ENCODE measurements at regions not wholly inside any gene's neighbourhood (a gene's known extent, or its start where the extent isn't known, plus 50 kb on each side); places are given as distances from the start of the nearest gene placed in this dataset.

DNA sequence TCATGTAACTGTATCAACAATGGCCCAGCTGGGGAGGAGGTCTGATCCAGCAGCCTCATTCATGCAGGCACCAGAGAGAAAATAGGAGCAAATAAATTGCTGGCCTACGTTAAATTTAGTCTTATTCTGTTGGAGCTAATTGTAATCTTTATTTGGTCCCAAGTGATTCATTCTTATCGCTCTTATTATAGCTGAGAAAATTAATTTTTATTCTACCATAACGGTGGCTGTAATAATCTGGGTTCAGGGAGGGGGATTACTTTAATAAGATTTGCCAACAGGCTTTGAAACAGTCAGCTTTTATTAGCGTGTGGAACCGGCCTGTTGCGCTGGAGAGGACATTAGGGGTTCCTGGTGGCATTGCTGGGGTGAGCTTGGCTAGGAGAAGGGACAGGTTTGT lies 254.9 kb downstream of the AACS start:
- DNase-seq: no peak
- no peak overlapping the region for H3K4me3 ChIP-seq (ENCODE audit: insufficient read depth, low read depth, low read length, poor library complexity, severe bottlenecking)
- H3K27ac ChIP-seq (ENCODE audit: insufficient read depth, low read length, poor library complexity, severe bottlenecking): no peak overlapping the region
- H3K27me3 ChIP-seq (replicated peaks; ENCODE audit: control insufficient read depth, insufficient read depth, low read length, poor library complexity, severe bottlenecking): no peaks in the 10 kb centered on the region
- H3K4me1 ChIP-seq (ENCODE audit: control insufficient read depth, insufficient read depth, low read length, poor library complexity, severe bottlenecking): no peaks in the 10 kb centered on the region
- no peaks in the 10 kb centered on the region for H3K9me3 ChIP-seq (ENCODE audit: control insufficient read depth, low read length)
- H3K36me3 ChIP-seq (ENCODE audit: control insufficient read depth, insufficient read depth, low read length): no peaks in the 10 kb centered on the region

- H3K4me1 ChIP-seq (ENCODE audit: control insufficient read depth, insufficient read depth, low read length, poor library complexity, severe bottlenecking): no peaks in the 10 kb centered on the region
- H3K36me3 ChIP-seq (ENCODE audit: control insufficient read depth, insufficient read depth, low read length): no peaks in the 10 kb centered on the region
- no peak overlapping the region for H3K4me3 ChIP-seq (ENCODE audit: insufficient read depth, low read depth, low read length, poor library complexity, severe bottlenecking)
- H3K9me3 ChIP-seq (ENCODE audit: control insufficient read depth, low read length): no peaks in the 10 kb centered on the region
- no peaks in the 10 kb centered on the region for H3K27me3 ChIP-seq (replicated peaks; ENCODE audit: control insufficient read depth, insufficient read depth, low read length, poor library complexity, severe bottlenecking)
- DNase-seq: no peak
- no peak overlapping the region for H3K27ac ChIP-seq (ENCODE audit: insufficient read depth, low read length, poor library complexity, severe bottlenecking)
Measured at GRCh38 chr12:125324861-125325490, 259.7 kb downstream of the AACS start.

DNA sequence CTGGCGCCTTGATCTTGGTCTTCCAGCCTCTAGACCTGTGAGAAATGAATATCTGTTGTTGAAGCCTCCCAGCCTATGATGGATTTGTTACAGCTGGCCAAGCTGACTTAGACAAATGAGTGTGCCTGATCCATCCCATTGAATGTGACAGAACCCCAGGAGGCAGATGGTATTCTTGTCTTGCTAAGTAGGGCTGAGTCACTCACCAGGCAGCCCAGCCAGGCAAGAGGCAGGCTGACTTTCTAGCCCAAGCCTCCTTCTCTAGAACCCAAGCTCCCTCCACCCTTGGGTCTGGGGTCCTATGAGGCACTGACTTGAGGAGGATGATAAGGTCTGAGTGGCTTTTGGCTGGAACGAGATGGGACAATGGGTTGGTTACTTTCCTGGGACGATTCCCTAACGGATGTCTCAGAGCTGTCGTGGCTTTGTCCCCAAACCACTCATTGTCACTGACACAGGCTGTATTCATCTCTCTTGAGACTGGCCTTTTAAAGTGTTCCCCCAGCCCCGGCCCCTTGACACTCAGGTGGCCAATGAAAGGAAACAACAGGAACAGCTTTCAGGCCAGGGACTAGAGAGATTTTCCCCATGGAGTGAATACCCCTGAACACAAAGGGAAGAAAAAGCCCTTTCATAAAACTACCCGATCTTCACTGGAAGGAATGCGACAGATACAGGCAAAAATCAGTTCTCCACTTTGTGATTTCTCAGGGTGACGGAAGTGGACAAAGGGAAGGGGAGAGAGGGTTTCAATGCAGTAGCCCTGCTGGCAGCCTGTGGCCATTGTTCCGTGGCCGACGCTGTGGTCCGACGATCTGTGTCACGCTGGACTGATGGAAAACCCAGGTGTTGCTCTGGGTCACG lies 264.2 kb downstream of the AACS start:
- no peaks in the 10 kb centered on the region for H3K4me1 ChIP-seq (ENCODE audit: control insufficient read depth, insufficient read depth, low read length, poor library complexity, severe bottlenecking)
- H3K27me3 ChIP-seq (replicated peaks; ENCODE audit: control insufficient read depth, insufficient read depth, low read length, poor library complexity, severe bottlenecking): no peaks in the 10 kb centered on the region
- no peaks in the 10 kb centered on the region for H3K9me3 ChIP-seq (ENCODE audit: control insufficient read depth, low read length)
- no peaks in the 10 kb centered on the region for H3K36me3 ChIP-seq (ENCODE audit: control insufficient read depth, insufficient read depth, low read length)
- H3K27ac ChIP-seq (ENCODE audit: insufficient read depth, low read length, poor library complexity, severe bottlenecking): no peak overlapping the region
- no peak overlapping the region for H3K4me3 ChIP-seq (ENCODE audit: insufficient read depth, low read depth, low read length, poor library complexity, severe bottlenecking)
- DNase-seq: no peak

DNA sequence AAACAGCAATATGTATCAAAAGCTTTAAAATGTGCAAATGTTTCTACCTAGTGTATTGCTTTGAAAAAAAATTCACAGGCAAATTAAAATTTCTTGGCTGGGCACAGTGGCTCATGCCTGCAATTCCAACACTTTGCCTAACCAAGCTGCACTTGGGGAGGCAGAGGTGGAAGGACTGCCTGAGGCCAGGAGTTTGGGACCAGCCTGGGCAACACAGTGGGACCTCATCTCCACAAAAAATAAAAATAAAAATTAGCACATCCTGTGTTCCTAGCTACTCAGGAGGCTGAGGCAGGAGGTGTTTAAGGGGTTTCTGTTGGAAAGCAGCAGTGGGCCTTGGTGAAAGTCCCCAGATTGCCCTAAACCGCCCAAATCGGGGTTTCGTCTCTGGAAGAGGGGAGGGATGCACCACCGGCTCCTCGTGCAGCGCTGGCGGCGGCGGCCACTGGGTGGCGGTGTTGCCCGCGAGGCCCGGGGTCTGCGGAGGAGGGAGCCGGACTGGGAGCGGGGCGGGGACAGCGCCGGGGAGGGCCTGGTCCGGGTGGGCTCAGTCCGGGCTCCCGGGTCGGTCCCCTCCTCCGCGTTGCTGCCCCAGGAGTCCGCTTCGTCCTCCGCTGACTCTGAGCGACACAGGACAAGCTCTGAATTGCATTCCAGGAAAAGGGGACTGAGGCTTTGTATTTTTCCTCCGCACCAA lies 265.6 kb downstream of the AACS start:
- DNase-seq: no peak
- H3K9me3 ChIP-seq (ENCODE audit: control insufficient read depth, low read length): no peaks in the 10 kb centered on the region
- H3K4me3 ChIP-seq (ENCODE audit: insufficient read depth, low read depth, low read length, poor library complexity, severe bottlenecking): no peak overlapping the region
- no peaks in the 10 kb centered on the region for H3K27me3 ChIP-seq (replicated peaks; ENCODE audit: control insufficient read depth, insufficient read depth, low read length, poor library complexity, severe bottlenecking)
- no peaks in the 10 kb centered on the region for H3K36me3 ChIP-seq (ENCODE audit: control insufficient read depth, insufficient read depth, low read length)
- H3K27ac ChIP-seq (ENCODE audit: insufficient read depth, low read length, poor library complexity, severe bottlenecking): no peak overlapping the region
- H3K4me1 ChIP-seq (ENCODE audit: control insufficient read depth, insufficient read depth, low read length, poor library complexity, severe bottlenecking): no peaks in the 10 kb centered on the region

DNA sequence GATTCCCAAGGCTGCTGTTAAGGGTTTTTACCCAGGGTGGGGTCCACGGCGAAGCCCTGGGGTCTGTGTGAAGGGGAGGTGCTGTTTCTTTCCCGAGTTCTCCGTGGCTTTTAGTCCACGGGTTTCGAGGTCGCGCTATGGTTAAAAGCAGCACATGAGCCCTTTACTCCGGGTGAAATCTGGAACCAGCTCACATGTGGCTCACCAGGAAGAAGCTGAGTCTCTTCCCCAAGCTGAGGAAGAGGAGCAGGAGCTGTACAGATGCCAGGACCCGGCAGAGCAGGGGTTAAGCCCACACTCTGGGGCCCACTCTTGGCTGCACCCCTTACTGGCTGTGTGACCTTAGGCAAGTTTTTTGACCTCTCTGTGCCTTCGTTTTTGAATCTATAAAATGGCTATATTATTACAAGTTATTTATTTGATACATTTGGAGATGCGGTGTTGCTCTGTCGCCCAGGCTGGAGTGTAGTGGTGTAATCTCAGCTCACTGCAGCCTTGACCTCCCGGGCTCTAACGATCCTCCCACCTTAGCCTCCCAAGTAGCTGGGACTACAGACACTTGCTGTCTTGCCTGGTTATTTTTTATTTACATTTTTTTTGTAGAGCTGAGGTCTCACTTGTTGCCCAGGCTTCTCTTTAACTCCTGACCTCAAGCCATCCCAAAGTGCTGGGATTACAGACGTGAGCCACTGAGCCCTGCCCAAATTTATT lies 266.3 kb downstream of the AACS start:
- H3K27ac ChIP-seq (ENCODE audit: insufficient read depth, low read length, poor library complexity, severe bottlenecking): no peak overlapping the region
- H3K36me3 ChIP-seq (ENCODE audit: control insufficient read depth, insufficient read depth, low read length): no peaks in the 10 kb centered on the region
- no peaks in the 10 kb centered on the region for H3K4me1 ChIP-seq (ENCODE audit: control insufficient read depth, insufficient read depth, low read length, poor library complexity, severe bottlenecking)
- H3K27me3 ChIP-seq (replicated peaks; ENCODE audit: control insufficient read depth, insufficient read depth, low read length, poor library complexity, severe bottlenecking): no peaks in the 10 kb centered on the region
- H3K9me3 ChIP-seq (ENCODE audit: control insufficient read depth, low read length): no peaks in the 10 kb centered on the region
- no peak for DNase-seq
- H3K4me3 ChIP-seq (ENCODE audit: insufficient read depth, low read depth, low read length, poor library complexity, severe bottlenecking): no peak overlapping the region

DNA sequence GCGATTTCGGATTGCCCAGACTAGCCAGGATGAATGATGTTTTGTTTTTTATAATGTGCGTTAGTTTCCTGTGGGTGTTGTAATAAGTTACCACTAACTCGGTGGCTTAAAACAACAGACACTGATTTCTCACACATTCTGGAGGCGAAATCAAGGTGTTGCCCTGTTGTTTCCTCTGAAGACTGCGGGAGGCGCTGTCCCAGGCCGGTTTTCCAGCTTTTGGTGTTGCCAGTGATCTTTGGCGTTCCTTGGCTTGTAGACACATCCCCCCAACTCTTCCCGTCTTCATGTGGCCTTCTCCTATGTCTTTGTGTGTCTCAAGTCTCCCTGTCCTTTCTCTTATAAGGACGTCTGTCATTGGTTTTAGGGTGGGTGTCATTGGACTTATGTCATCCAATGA lies 267.7 kb downstream of the AACS start:
- H3K4me3 ChIP-seq (ENCODE audit: insufficient read depth, low read depth, low read length, poor library complexity, severe bottlenecking): no peak overlapping the region
- no peak for DNase-seq
- H3K27me3 ChIP-seq (replicated peaks; ENCODE audit: control insufficient read depth, insufficient read depth, low read length, poor library complexity, severe bottlenecking): no peaks in the 10 kb centered on the region
- H3K9me3 ChIP-seq (ENCODE audit: control insufficient read depth, low read length): no peaks in the 10 kb centered on the region
- no peaks in the 10 kb centered on the region for H3K4me1 ChIP-seq (ENCODE audit: control insufficient read depth, insufficient read depth, low read length, poor library complexity, severe bottlenecking)
- H3K27ac ChIP-seq (ENCODE audit: insufficient read depth, low read length, poor library complexity, severe bottlenecking): no peak overlapping the region
- no peaks in the 10 kb centered on the region for H3K36me3 ChIP-seq (ENCODE audit: control insufficient read depth, insufficient read depth, low read length)

GRCh38 chr12:125336246-125336645 lies 271.0 kb downstream of the AACS start:
- no peak overlapping the region for H3K27ac ChIP-seq (ENCODE audit: insufficient read depth, low read length, poor library complexity, severe bottlenecking)
- no peaks in the 10 kb centered on the region for H3K9me3 ChIP-seq (ENCODE audit: control insufficient read depth, low read length)
- H3K4me3 ChIP-seq (ENCODE audit: insufficient read depth, low read depth, low read length, poor library complexity, severe bottlenecking): no peak overlapping the region
- H3K4me1 ChIP-seq (ENCODE audit: control insufficient read depth, insufficient read depth, low read length, poor library complexity, severe bottlenecking): no peaks in the 10 kb centered on the region
- H3K27me3 ChIP-seq (replicated peaks; ENCODE audit: control insufficient read depth, insufficient read depth, low read length, poor library complexity, severe bottlenecking): peaks cover 3% of the 10 kb centered on the region
- DNase-seq: no peak
- H3K36me3 ChIP-seq (ENCODE audit: control insufficient read depth, insufficient read depth, low read length): no peaks in the 10 kb centered on the region

- no peak for DNase-seq
- Histone ChIP-seq H3K9me3 (ENCODE audit: control insufficient read depth, low read length) (no peaks in the 10 kb centered on the region), H3K4me3 (ENCODE audit: insufficient read depth, low read depth, low read length, poor library complexity, severe bottlenecking) (no peak overlapping the region), H3K4me1 (ENCODE audit: control insufficient read depth, insufficient read depth, low read length, poor library complexity, severe bottlenecking) (no peaks in the 10 kb centered on the region), H3K27me3 (replicated peaks; ENCODE audit: control insufficient read depth, insufficient read depth, low read length, poor library complexity, severe bottlenecking) (peaks cover 3% of the 10 kb centered on the region), H3K27ac (ENCODE audit: insufficient read depth, low read length, poor library complexity, severe bottlenecking) (no peak overlapping the region), H3K36me3 (ENCODE audit: control insufficient read depth, insufficient read depth, low read length) (no peaks in the 10 kb centered on the region)
Measured at GRCh38 chr12:125340791-125341190, 275.6 kb downstream of the AACS start.

- H3K4me1 ChIP-seq (ENCODE audit: control insufficient read depth, insufficient read depth, low read length, poor library complexity, severe bottlenecking): no peaks in the 10 kb centered on the region
- DNase-seq: no peak
Measured at GRCh38 chr12:125341422-125341821, 276.2 kb downstream of the AACS start.

More at GRCh38 chr12:125341422-125341821, 276.2 kb downstream of the AACS start:
- Histone ChIP-seq H3K27me3 (replicated peaks; ENCODE audit: control insufficient read depth, insufficient read depth, low read length, poor library complexity, severe bottlenecking) (peaks cover 3% of the 10 kb centered on the region), H3K9me3 (ENCODE audit: control insufficient read depth, low read length) (no peaks in the 10 kb centered on the region), H3K4me3 (ENCODE audit: insufficient read depth, low read depth, low read length, poor library complexity, severe bottlenecking) (no peak overlapping the region), H3K36me3 (ENCODE audit: control insufficient read depth, insufficient read depth, low read length) (no peaks in the 10 kb centered on the region), H3K27ac (ENCODE audit: insufficient read depth, low read length, poor library complexity, severe bottlenecking) (no peak overlapping the region)

Data from effector memory CD4-positive, alpha-beta T cell (primary cell).